Neural cell (in vitro differentiated cells): ENCODE measurements at regions not wholly inside any gene's neighbourhood (a gene's known extent, or its start where the extent isn't known, plus 50 kb on each side); places are given as distances from the start of the nearest gene placed in this dataset.

Source experiments
- H2AFZ ChIP-seq: fragments of 200-600, 300-800 bp; sonication (generic), shearing (Covaris generic); 2 replicates; pipeline ENCODE4 v1.6.0; 2014; ENCODE audit warnings: low read depth, mild to moderate bottlenecking, antibody characterized with exemption, low read length, moderate library complexity
- H3F3A ChIP-seq: fragments of 200-600 bp; shearing (Covaris generic); 2 replicates; pipeline ENCODE4 v1.6.1; 2016; ENCODE audit warnings: mild to moderate bottlenecking, moderate library complexity, mixed read lengths, antibody characterized with exemption, low read length; ENCODE audit not compliant: insufficient read depth, poor library complexity, severe bottlenecking
- H3K27ac ChIP-seq: fragments of 200-600, 300-800 bp; sonication (generic), shearing (Covaris generic); 2 replicates; pipeline ENCODE4 v1.5.1; 2014; ENCODE audit warnings: mild to moderate bottlenecking, low read length, moderate library complexity
- H3K27me3 ChIP-seq: fragments of 300-800, 200-600 bp; sonication (generic), shearing (Covaris generic); 2 replicates; pipeline ENCODE4 v1.6.0; 2014; ENCODE audit warnings: mild to moderate bottlenecking, low read depth, low read length, moderate library complexity; ENCODE audit not compliant: insufficient read depth
- H3K36me3 ChIP-seq: fragments of 300-800, 200-600 bp; sonication (generic), shearing (Covaris generic); 2 replicates; pipeline ENCODE4 v1.5.1; 2014; ENCODE audit warnings: mild to moderate bottlenecking, antibody characterized with exemption, low read length, moderate library complexity; ENCODE audit not compliant: insufficient read depth
- H3K4me2 ChIP-seq: fragments of 300-800, 200-600 bp; sonication (generic), shearing (Covaris generic); 2 replicates; pipeline ENCODE4 v1.6.0; 2014; ENCODE audit warnings: mild to moderate bottlenecking, low read length
- H3K4me3 ChIP-seq: fragments of 300-800, 200-600 bp; sonication (generic), shearing (Covaris generic); 2 replicates; pipeline ENCODE4 v1.5.1; 2014; ENCODE audit warnings: mild to moderate bottlenecking, low read length, moderate library complexity
- H3K79me2 ChIP-seq: fragments of 200-600 bp; shearing (Covaris generic); replicated peaks from 2 replicates; pipeline ENCODE4 v1.6.0; 2014; ENCODE audit warnings: mild to moderate bottlenecking, low read length, moderate library complexity; ENCODE audit not compliant: insufficient read depth
- H3K9ac ChIP-seq: fragments of 300-800, 200-600 bp; sonication (generic), shearing (Covaris generic); 2 replicates; pipeline ENCODE4 v1.6.1; 2016; ENCODE audit warnings: mild to moderate bottlenecking, low read length, mixed read lengths
- H3K9me2 ChIP-seq: fragments of 200-600 bp; shearing (Covaris generic); 2 replicates; pipeline ENCODE4 v1.6.1; 2016; ENCODE audit warnings: mild to moderate bottlenecking, low read length, mixed read lengths; ENCODE audit not compliant: insufficient read depth
- H3K9me3 ChIP-seq: fragments of 200-600, 300-800 bp; sonication (generic), shearing (Covaris generic); 2 replicates; pipeline ENCODE4 v1.6.1; 2016; ENCODE audit warnings: mild to moderate bottlenecking, mixed run types, low read length, moderate library complexity, mixed read lengths
- H4K20me1 ChIP-seq: fragments of 200-600 bp; shearing (Covaris generic); 2 replicates; pipeline ENCODE4 v1.6.1; 2016; ENCODE audit warnings: mild to moderate bottlenecking, mixed run types; ENCODE audit not compliant: insufficient read depth
- EP300 ChIP-seq: fragments of 450-650 bp; conservative IDR thresholded peaks from 2 replicates; pipeline ENCODE4 v1.6.1; 2014; ENCODE audit warnings: antibody characterized with exemption, mild to moderate bottlenecking, moderate library complexity; ENCODE audit not compliant: poor library complexity, severe bottlenecking
- EZH2 ChIP-seq: fragments of 200-600, 300-800 bp; shearing (Covaris generic), sonication (generic); IDR thresholded peaks from 2 replicates; pipeline ENCODE4 v1.6.1; 2014; ENCODE audit warnings: antibody characterized with exemption, low read length, borderline replicate concordance, mild to moderate bottlenecking; ENCODE audit not compliant: insufficient read depth, poor library complexity, severe bottlenecking
- MXI1 ChIP-seq: fragments of 450-650 bp; conservative IDR thresholded peaks from 2 replicates; pipeline ENCODE4 v1.6.1; 2014; ENCODE audit warnings: antibody characterized with exemption, mild to moderate bottlenecking; ENCODE audit not compliant: poor library complexity, severe bottlenecking
- POLR2AphosphoS5 ChIP-seq: IDR thresholded peaks from 2 replicates; pipeline ENCODE4 v1.6.1; 2012
- RAD21 ChIP-seq: fragments of 450-650 bp; conservative IDR thresholded peaks from 2 replicates; pipeline ENCODE4 v1.6.1; 2014; ENCODE audit warnings: antibody characterized with exemption, mild to moderate bottlenecking, moderate library complexity
- REST ChIP-seq: IDR thresholded peaks from 2 replicates; pipeline ENCODE4 v1.6.1; 2012; ENCODE audit warnings: borderline replicate concordance
- SMC3 ChIP-seq: fragments of 450-650 bp; conservative IDR thresholded peaks from 2 replicates; pipeline ENCODE4 v1.6.1; 2014; ENCODE audit warnings: antibody characterized with exemption, mild to moderate bottlenecking, moderate library complexity; ENCODE audit not compliant: poor library complexity
- TAF1 ChIP-seq: IDR thresholded peaks from 2 replicates; pipeline ENCODE4 v1.6.1; 2012; ENCODE audit warnings: low read depth
- TF ChIP-seq, protein P1 (sequence below): fragments of 450-650 bp; IDR thresholded peaks from 2 replicates; pipeline ENCODE4 v1.5.1; 2014; ENCODE audit warnings: antibody characterized with exemption, mild to moderate bottlenecking, moderate library complexity; ENCODE audit not compliant: poor library complexity, severe bottlenecking

- H3F3A ChIP-seq = no peaks in the 10 kb centered on the region
- H2AFZ ChIP-seq = no peak overlapping the region
- TF ChIP-seq EP300 (no peak), SMC3 (no peak), REST (no peak)
- TF ChIP-seq, protein P1, sequence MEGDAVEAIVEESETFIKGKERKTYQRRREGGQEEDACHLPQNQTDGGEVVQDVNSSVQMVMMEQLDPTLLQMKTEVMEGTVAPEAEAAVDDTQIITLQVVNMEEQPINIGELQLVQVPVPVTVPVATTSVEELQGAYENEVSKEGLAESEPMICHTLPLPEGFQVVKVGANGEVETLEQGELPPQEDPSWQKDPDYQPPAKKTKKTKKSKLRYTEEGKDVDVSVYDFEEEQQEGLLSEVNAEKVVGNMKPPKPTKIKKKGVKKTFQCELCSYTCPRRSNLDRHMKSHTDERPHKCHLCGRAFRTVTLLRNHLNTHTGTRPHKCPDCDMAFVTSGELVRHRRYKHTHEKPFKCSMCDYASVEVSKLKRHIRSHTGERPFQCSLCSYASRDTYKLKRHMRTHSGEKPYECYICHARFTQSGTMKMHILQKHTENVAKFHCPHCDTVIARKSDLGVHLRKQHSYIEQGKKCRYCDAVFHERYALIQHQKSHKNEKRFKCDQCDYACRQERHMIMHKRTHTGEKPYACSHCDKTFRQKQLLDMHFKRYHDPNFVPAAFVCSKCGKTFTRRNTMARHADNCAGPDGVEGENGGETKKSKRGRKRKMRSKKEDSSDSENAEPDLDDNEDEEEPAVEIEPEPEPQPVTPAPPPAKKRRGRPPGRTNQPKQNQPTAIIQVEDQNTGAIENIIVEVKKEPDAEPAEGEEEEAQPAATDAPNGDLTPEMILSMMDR = no peak
- no peaks in the 10 kb centered on the region for H3K36me3 ChIP-seq
- no peak overlapping the region for H3K4me3 ChIP-seq
- H3K4me2 ChIP-seq = no peak overlapping the region
- no peak overlapping the region for H3K27ac ChIP-seq
- no peaks in the 10 kb centered on the region for H3K9me2 ChIP-seq
- H3K27me3 ChIP-seq = no peaks in the 10 kb centered on the region
- no peaks in the 10 kb centered on the region for H3K9me3 ChIP-seq
- no peaks in the 10 kb centered on the region for H4K20me1 ChIP-seq
- no peaks in the 10 kb centered on the region for H3K79me2 ChIP-seq
- no peak overlapping the region for H3K9ac ChIP-seq
These were observed 52.5 kb upstream of the PDE8B start for GRCh38 chr5:77157732-77158532.

- no peaks in the 10 kb centered on the region for H3K27me3 ChIP-seq
- no peak overlapping the region for H3K9ac ChIP-seq
- no peak for TF ChIP-seq MXI1
- TF ChIP-seq SMC3 = no peak
- TF ChIP-seq TAF1 = no peak
- TF ChIP-seq REST = no peak
- no peak for TF ChIP-seq RAD21
- TF ChIP-seq, protein P1 = no peak
- no peak for TF ChIP-seq POLR2AphosphoS5
- TF ChIP-seq EZH2 = no peak
- no peak for TF ChIP-seq EP300
- no peak overlapping the region for H3K4me2 ChIP-seq
- no peaks in the 10 kb centered on the region for H3F3A ChIP-seq
- no peaks in the 10 kb centered on the region for H3K79me2 ChIP-seq
- H3K9me2 ChIP-seq = no peaks in the 10 kb centered on the region
- H4K20me1 ChIP-seq = no peaks in the 10 kb centered on the region
- H3K27ac ChIP-seq = no peak overlapping the region
- H3K4me3 ChIP-seq = no peak overlapping the region
- H3K9me3 ChIP-seq = no peaks in the 10 kb centered on the region
- H2AFZ ChIP-seq = no peak overlapping the region
- no peaks in the 10 kb centered on the region for H3K36me3 ChIP-seq
These were observed 54.1 kb upstream of the PDE8B start for GRCh38 chr5:77156379-77156778.
